Gastrocnemius medialis (tissue), 4 donors: ENCODE measurements at regions not wholly inside any gene's neighbourhood (a gene's known extent, or its start where the extent isn't known, plus 50 kb on each side); places are given as distances from the start of the nearest gene placed in this dataset.
A peak's percentile ranks its signal among the peaks of the same experiment; 100 is the strongest.

Source experiments
- ATAC-seq, 2 donors: fragments of 150-250 bp; one replicate each; pipeline ENCODE4 v1.9.1; 2016
- DNase-seq, 2 donors: peaks; one replicate each; pipeline ENCODE4 v3.0.0-alpha.2; 2019
- H3K27ac ChIP-seq, 4 donors: fragments of 200-600 bp; sonication (generic); 1 replicate in 1 of 4; 2 replicates in 3 of 4; pipeline ENCODE4 v1.5.1; 2016 to 2018; ENCODE audit warnings: mild to moderate bottlenecking in 2 of 4, moderate library complexity in 1 of 4
- H3K27me3 ChIP-seq, 3 donors: fragments of 200-600 bp; sonication (generic) in 2 of 3; 1 replicate in 1 of 3; 2 replicates in 2 of 3; pipeline versions ENCODE4 v1.5.1 to v1.6.0; 2016 to 2019; ENCODE audit warnings: mild to moderate bottlenecking in 1 of 3, moderate library complexity in 1 of 3
- H3K36me3 ChIP-seq, 2 donors: fragments of 200-600 bp; sonication (generic) in 1 of 2; one replicate each; pipeline ENCODE4 v1.5.1; 2017 to 2018
- H3K4me1 ChIP-seq, 2 donors: fragments of 200-600 bp; sonication (generic) in 1 of 2; one replicate each; pipeline ENCODE4 v1.5.1; 2016 to 2017; ENCODE audit warnings: mild to moderate bottlenecking in 2 of 2
- H3K4me3 ChIP-seq, 4 donors: fragments of 200-600 bp; sonication (generic) in 3 of 4; 1 replicate in 1 of 4; 2 replicates in 3 of 4; pipeline ENCODE4 v1.5.1; 2016 to 2019; ENCODE audit warnings: mild to moderate bottlenecking in 2 of 4
- H3K9me3 ChIP-seq, 3 donors: fragments of 200-600 bp; sonication (generic) in 2 of 3; 1 replicate in 1 of 3; 2 replicates in 2 of 3; pipeline ENCODE4 v1.5.1; 2016 to 2019
- CTCF ChIP-seq, 5 experiments: fragments of 450-650 bp in 3 of 5; fragments of 200-600 bp in 2 of 5; sonication (generic) in 2 of 5; IDR thresholded peaks in 4 of 5; conservative IDR thresholded peaks in 1 of 5; 1 replicate in 4 of 5; 2 replicates in 1 of 5; pipeline ENCODE4 v1.5.1; 2016 to 2019; ENCODE audit warnings: antibody characterized with exemption in 5 of 5, mild to moderate bottlenecking in 3 of 5, moderate library complexity in 3 of 5
- POLR2A ChIP-seq, 2 donors: fragments of 450-650 bp; IDR thresholded peaks; one replicate each; pipeline ENCODE4 v1.6.1; 2017; ENCODE audit warnings: antibody characterized with exemption in 2 of 2, mild to moderate bottlenecking in 2 of 2, moderate library complexity in 2 of 2
- in situ Hi-C, 4 donors: fragments of 200-750 bp; cut with MboI; loops; one replicate each; pipeline versions ENCODE4 v1.15.0 to v1.8.0; 2017; ENCODE audit warnings: low sequenced_read_pairs in 4 of 4
- intact Hi-C: fragments of 100-400 bp; cut with DNase I; formaldehyde crosslinking; loops from one replicate; pipeline ENCODE4 v1.15.1; 2023; ENCODE audit warnings: low total_unique reads

DNA sequence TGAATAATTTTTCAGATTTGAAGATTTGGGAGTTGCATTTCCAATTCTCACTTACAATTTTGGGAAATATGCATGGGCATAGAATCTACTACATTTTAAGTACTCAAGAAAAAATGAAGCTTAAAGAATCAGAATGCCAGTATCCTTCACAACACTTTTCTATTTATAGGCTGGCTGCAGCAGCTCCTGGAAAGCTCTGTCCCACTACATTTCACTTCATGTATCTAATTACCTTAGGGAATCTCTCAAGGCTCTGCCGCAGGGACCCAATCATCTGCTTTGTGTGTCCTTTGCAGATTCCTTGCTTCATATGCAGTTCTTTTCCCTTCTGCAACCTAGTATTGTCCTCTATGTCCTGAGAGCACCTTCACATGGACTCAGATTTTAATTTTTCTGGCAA, 102.9 kb downstream of the NUP35 start:
- DNase-seq (peak in 1 of 2 donors; percentile 14), ATAC-seq (peak; percentile 65 to 89)
- peaks cover 21 to 27% of the 10 kb centered on the region in 2 donors for H3K4me1 ChIP-seq
- H3K36me3 ChIP-seq = no peaks in the 10 kb centered on the region
- intact Hi-C loops (no loop called here), in situ Hi-C loops (no loop called here)
- H3K9me3 ChIP-seq = no peaks in the 10 kb centered on the region
- no peak overlapping the region for H3K4me3 ChIP-seq
- TF ChIP-seq CTCF (IDR thresholded peaks at IDR 0.05 in 4 of 5, conservative IDR thresholded peaks at IDR 0.05 in 1 of 5) (no peak), POLR2A (IDR thresholded peaks at IDR 0.05) (no peak)
- H3K27ac ChIP-seq = no peak overlapping the region
- no peaks in the 10 kb centered on the region for H3K27me3 ChIP-seq

- no peak overlapping the region for H3K4me3 ChIP-seq
- H3K9me3 ChIP-seq = no peaks in the 10 kb centered on the region
- ATAC-seq = no peak
- no peak overlapping the region for H3K27ac ChIP-seq
- in situ Hi-C loops = no loop called here
- intact Hi-C loops = no loop called here
- DNase-seq = no peak
- H3K27me3 ChIP-seq = no peaks in the 10 kb centered on the region
- H3K36me3 ChIP-seq = no peaks in the 10 kb centered on the region
- H3K4me1 ChIP-seq = peaks cover 21 to 27% of the 10 kb centered on the region in 2 donors
- TF ChIP-seq CTCF (IDR thresholded peaks at IDR 0.05 in 4 of 5, conservative IDR thresholded peaks at IDR 0.05 in 1 of 5) (no peak), POLR2A (IDR thresholded peaks at IDR 0.05) (no peak)
Observed at GRCh38 chr2:183229386-183229785, 105.1 kb downstream of the NUP35 start.

- Histone ChIP-seq H3K27me3 (no peaks in the 10 kb centered on the region), H3K36me3 (no peaks in the 10 kb centered on the region), H3K9me3 (no peaks in the 10 kb centered on the region), H3K27ac (no peak overlapping the region), H3K4me3 (no peak overlapping the region), H3K4me1 (peaks cover 3 to 8% of the 10 kb centered on the region in 2 donors)
- ATAC-seq (peak in 1 of 2 donors; percentile 65), DNase-seq (no peak)
- in situ Hi-C loops (no loop called here), intact Hi-C loops (no loop called here)
- TF ChIP-seq CTCF (IDR thresholded peaks at IDR 0.05 in 4 of 5, conservative IDR thresholded peaks at IDR 0.05 in 1 of 5) = no peak
- no peak for TF ChIP-seq POLR2A (IDR thresholded peaks at IDR 0.05)
Observed at GRCh38 chr2:183232161-183232865, 108.1 kb downstream of the NUP35 start.

- ATAC-seq = no peak
- Histone ChIP-seq H3K4me1 (no peaks in the 10 kb centered on the region), H3K36me3 (no peaks in the 10 kb centered on the region), H3K27me3 (no peaks in the 10 kb centered on the region), H3K27ac (no peak overlapping the region), H3K9me3 (no peaks in the 10 kb centered on the region), H3K4me3 (no peak overlapping the region)
- in situ Hi-C loops = no loop called here
- TF ChIP-seq POLR2A (IDR thresholded peaks at IDR 0.05) (no peak), CTCF (IDR thresholded peaks at IDR 0.05 in 4 of 5, conservative IDR thresholded peaks at IDR 0.05 in 1 of 5) (no peak)
- no peak for DNase-seq
- intact Hi-C loops = no loop called here
Observed at GRCh38 chr2:183242937-183243336, 118.7 kb downstream of the NUP35 start.

DNA sequence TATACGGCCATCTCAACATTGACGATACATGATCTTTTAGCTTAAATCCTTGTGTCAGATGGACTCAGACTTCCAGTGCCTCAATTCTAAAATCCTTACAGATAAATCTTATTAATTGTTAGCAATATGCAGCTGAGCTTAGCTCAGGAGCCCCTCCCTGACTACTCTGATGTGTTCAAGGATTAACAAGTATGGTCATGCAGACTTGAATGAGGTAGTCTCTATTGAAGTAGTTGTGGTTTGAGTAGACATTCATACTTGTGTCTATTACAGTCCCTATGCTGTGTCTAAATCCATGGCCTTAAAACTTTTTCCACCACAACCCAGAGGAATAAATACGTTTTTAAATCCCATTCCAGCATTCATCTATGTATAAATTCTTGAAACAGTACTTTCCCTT, 119.5 kb downstream of the NUP35 start:
- Histone ChIP-seq H3K36me3 (no peaks in the 10 kb centered on the region), H3K27me3 (no peaks in the 10 kb centered on the region), H3K27ac (no peak overlapping the region), H3K4me1 (no peaks in the 10 kb centered on the region), H3K4me3 (no peak overlapping the region), H3K9me3 (no peaks in the 10 kb centered on the region)
- TF ChIP-seq POLR2A (IDR thresholded peaks at IDR 0.05) = no peak
- no peak for TF ChIP-seq CTCF (IDR thresholded peaks at IDR 0.05 in 4 of 5, conservative IDR thresholded peaks at IDR 0.05 in 1 of 5)
- DNase-seq (no peak), ATAC-seq (no peak)
- in situ Hi-C loops = no loop called here
- intact Hi-C loops = no loop called here
